ENCODE measurements at regions not wholly inside any gene's neighbourhood (a gene's known extent, or its start where the extent isn't known, plus 50 kb on each side); places are given as distances from the start of the nearest gene placed in this dataset.
"Not testable (repeated sequence)": the region's sequence is repeated elsewhere in the genome, so short reads cannot be mapped to it uniquely, and the experiment has no call there.

- no peak for DNase-seq
Observed at GRCh38 chr1:226461087-226461486, 53.2 kb upstream of the PARP1 start.

GRCh38 chr1:226463925-226464586, 56.2 kb upstream of the PARP1 start:
- DNase-seq = no peak

DNA sequence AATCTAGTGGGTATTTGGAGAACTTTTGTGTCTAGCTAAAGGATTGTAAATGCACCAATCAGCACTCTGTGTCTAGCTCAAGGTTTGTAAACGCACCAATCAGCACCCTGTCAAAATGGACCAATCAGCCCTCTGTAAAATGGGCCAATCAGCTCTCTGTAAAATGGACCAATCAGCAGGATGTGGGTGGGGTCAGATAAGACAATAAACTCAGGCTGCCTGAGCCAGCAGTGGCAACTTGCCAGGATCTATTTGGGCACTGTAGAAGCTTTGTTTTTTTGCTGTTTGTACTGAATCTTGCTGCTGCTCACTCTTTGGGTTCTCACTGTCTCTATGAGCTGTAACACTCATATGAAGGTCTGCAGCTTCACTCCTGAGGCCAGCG, 56.7 kb upstream of the PARP1 start:
- DNase-seq = not testable (repeated sequence)

- peak; percentile 49 for DNase-seq
Observed at GRCh38 chr1:226466296-226466695, 58.4 kb upstream of the PARP1 start.

DNA sequence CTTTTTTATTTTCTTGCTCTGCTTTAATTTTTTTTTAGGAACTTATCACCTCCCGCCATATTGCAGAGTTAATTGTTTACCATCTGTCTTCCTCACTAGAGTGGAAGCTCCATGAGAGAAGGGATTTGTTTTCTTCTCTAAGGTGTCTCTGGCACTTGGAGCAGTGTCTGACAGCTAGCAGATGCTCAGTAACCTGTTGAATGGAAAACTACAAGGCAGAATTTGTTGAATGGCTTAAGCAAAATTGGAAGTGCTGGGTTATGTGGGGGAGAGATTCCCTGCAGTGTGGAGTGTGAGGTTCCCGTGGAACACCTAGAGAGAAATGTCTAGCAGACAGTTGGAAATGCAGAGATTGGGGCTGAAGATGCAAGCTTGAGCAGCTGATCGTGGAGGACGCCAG, 59.5 kb upstream of the PARP1 start:
- DNase-seq = no peak

- no peak for DNase-seq
Observed at GRCh38 chr1:226470921-226471866, 63.3 kb upstream of the PARP1 start.

DNA sequence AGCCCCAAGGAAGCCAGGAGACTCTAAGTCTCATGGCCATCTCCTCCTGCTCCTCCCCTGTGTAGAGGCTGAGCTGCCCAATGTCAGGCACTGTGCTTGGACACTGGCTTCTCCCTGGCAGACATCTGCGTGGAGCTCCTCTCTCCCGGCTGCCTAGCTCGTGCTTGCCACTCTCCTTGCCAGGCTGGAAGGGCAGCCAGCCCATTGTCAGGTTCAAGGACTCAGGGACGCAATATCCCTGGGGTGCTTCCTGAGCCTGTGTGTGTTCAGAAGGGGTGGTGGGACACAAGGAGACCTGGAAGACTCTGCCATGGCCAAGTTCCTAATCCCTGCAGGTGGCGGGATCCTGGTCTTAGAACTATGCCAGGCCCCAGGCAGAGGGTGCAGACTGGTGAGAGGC, 65.4 kb upstream of the PARP1 start:
- no peak for DNase-seq

DNA sequence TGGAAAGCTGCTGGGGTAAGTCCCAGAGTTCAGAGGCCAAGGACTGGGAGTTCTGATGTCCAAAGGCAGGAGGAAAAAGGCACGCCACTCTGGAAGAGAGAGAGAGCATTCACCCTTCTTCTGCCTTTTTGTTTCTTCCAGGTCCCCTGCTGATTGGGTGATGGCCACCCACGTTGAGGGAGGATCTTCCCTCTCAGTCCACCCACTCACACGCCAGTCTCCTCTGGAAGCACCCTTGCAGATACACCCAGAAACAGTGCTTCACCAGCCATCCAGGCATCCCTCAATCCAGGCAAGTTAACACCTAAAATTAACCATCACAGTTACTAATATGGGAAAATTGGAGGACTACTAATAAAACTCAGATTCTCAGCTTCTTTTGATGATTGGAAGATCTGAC, 66.1 kb upstream of the PARP1 start:
- DNase-seq = no peak

DNA sequence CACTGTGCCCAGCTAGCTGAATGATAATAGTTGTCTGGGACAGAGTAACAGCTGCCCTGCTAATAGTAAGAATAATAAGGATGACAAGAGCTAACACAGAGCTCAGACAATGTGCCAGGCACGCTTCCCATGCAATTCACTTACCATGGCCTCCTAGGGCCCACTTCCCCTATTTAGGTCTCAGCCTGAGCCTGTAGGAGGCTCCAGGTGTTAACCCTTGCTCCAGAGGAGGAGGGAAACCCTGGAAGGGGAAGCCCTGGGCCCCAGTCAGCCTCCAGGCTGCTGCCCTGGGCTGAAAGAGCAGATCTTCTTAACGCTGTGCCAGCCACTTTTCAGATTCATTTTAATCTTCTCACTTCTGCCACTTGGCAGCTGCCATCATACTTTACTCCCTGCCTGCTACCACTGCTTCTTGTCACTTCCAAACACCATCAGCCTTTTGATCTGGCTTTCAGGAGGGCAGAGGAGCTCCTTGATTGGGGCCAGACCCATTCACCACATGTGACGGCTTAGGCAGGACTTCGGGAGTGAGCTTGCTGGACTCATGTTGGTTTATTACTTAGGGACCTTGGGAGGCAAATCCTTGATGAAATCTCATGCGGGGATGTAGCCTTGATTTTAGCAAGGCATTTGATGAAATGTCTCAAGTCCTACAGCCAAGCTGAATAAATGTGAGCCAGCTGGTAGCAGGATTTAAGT, 66.7 kb upstream of the PARP1 start:
- DNase-seq = peak; percentile 38

DNA sequence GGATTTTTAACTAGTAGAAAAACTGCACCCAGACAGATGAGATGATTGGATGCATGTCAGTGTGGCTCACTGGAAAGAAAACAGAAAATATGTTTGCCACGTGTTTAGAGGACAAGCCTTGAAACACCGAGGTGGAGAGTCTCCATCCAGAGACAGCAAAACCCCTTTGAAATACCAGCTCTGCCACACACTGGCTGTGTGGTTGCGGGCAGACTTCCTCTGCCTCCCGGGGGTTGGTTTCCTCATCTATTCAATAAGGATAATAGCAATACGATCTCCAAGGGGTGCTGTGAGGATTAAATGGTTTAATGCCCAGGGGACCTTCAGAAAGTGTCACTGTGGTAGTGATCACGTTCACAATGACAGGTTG, 67.2 kb upstream of the PARP1 start:
- no peak for DNase-seq

DNA sequence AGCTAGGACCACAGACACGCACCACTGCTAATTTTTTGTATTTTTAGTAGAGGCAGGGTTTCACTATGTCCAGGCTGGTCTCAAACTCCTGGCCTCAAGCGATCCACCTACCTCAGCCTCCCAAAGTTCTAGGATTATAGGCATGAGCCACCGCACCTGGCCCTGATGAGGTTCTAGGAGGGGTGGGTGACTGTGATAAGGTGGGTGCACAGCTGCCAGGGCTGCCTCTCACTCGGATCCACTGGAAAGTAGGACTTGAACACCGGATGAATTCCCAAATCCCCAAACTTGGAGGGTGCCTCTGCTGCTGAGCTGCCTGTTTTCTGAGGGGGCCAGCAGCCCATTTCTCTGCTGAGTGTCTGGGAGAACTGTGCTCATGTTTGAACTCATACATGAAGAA, 68.2 kb upstream of the PARP1 start:
- DNase-seq = no peak

DNA sequence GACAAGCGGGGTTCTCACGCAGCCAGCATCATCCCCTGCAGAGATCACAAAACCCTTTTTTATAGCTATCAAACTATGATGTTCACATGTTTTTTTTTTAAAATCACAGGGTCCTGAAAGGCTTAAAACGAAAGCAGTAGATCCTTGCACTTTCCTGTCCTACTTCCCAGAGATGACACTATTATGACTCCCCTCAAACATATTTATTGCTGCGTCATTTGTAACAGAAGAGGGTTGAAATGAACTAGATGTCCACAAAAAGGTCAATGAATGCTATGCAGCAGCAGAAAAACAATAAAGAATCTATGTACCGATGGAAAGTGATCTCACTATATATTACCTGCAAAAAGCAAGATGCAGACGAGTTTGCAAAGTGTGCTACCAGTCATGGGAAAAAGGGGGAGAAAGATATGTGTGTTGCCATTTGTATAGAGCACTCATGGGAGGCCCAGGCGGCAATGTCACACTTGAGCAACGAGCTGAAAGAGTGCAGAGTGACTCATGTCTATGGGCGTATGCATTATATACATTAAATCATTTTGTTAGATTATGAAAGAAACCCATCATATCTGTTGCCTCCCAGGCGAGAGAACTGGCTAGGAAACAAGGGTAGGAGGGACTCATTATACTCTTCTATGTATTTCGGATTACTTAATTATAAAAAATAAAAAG, 68.9 kb upstream of the PARP1 start:
- DNase-seq = no peak

- DNase-seq = no peak
Observed at GRCh38 chr1:226479474-226479873, 69.1 kb upstream of the STUM start.

- no peak for DNase-seq
Observed at GRCh38 chr1:226480461-226480860, 68.1 kb upstream of the STUM start.

GRCh38 chr1:226481133-226481532, 67.4 kb upstream of the STUM start:
- DNase-seq = no peak

- peak; percentile 85 for DNase-seq
Observed at GRCh38 chr1:226482196-226482595, 66.4 kb upstream of the STUM start.

- peak; percentile 42 for DNase-seq
Observed at GRCh38 chr1:226482975-226483700, 65.4 kb upstream of the STUM start.

- no peak for DNase-seq
Observed at GRCh38 chr1:226485192-226485591, 63.4 kb upstream of the STUM start.

DNA sequence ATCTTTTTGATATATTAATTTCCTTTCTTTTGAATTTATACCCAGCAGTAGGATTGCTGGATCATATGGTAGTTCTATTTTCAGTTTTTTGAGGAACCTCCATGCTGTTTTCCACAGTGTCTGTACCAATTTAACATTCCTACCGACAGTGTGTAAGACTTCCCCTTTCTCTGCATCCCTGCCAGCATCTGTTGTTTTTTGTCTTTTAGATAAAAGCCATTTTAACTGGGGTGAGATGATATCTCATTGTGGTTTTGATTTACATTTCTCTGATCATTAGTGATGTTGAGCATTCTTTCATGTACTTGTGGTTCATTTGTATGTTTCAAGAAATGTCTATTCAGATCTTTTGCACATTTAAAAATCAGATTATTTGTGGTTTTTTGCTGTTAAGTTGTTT, 62.4 kb upstream of the STUM start:
- DNase-seq = no peak

DNA sequence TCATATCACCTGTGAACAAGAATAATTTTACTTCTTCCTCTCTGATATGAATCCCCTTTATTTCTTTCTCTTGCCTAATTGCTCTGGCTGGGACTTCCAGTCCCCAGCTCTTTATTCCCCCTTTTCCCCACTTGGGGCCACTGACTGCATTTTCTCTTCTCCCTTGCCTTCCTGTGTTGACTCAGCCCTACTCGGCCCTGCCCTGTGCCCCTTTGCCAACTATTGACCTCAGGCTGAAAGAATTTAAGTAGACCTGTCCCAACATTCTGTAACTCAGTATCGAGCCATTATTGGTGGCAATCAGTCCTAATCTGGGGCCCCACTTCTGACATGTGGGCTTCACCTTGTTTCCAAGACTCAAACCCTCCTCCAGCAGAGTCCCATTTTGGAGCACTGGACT, 60.6 kb upstream of the STUM start:
- DNase-seq = no peak

DNA sequence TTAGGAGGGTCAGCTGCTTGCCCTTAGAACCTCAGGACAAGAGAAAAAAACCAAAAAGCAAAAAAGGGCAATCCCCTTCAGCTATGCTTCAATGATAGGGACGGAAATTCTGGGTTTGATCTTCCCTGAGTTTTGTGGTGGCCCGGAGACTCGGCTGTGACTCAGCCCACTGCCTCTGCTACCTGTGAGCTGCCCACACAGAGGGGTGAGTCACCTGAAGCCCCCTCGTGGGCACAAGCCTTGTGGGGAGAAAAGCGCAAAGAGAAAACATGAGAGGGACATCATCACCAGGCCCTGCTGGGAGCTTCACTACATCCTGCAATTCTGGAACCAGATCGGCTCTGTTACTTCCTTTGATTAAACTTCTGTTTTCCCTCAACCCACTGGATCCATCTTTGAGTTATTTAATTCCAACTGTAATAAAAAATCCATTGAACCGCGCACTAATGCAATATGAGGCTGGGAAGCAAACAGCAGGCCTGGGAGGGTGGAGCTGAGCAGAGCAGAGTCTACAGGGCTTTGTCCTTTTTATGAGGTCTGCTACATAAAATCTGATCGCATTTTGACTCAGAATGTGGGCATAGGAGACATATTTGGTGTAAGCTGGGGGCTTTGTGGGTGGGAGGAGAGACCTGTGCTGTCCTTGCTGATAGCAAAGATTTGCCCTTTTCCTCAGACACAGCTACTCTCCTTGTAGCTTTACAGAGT, 58.7 kb upstream of the STUM start:
- no peak for DNase-seq

Data from tongue (tissue), 1 donor.